ENCODE measurements at regions not wholly inside any gene's neighbourhood (a gene's known extent, or its start where the extent isn't known, plus 50 kb on each side); places are given as distances from the start of the nearest gene placed in this dataset.

DNA sequence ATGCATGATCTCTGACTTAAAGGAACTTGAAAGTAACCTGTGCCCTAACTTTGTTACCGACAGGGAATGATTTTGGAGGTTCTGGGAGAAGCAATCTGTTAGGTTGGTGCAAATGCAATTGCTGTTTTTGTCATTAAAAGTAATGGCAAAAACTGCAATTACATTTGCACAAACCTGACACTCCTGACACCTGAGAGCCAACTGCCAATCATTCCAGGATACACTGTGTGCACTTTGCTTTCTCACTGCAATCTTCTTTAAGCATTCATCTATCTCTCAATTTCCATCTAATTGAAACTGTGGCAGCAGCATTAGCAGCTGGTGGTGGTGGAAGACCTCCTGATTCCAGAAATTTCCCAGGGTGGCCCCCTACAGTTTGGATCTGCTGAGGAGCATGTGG lies 87.6 kb upstream of the CYP1B1 start:
- TF ChIP-seq, protein P1, sequence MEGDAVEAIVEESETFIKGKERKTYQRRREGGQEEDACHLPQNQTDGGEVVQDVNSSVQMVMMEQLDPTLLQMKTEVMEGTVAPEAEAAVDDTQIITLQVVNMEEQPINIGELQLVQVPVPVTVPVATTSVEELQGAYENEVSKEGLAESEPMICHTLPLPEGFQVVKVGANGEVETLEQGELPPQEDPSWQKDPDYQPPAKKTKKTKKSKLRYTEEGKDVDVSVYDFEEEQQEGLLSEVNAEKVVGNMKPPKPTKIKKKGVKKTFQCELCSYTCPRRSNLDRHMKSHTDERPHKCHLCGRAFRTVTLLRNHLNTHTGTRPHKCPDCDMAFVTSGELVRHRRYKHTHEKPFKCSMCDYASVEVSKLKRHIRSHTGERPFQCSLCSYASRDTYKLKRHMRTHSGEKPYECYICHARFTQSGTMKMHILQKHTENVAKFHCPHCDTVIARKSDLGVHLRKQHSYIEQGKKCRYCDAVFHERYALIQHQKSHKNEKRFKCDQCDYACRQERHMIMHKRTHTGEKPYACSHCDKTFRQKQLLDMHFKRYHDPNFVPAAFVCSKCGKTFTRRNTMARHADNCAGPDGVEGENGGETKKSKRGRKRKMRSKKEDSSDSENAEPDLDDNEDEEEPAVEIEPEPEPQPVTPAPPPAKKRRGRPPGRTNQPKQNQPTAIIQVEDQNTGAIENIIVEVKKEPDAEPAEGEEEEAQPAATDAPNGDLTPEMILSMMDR (conservative IDR thresholded peaks at IDR 0.05): no peak

DNA sequence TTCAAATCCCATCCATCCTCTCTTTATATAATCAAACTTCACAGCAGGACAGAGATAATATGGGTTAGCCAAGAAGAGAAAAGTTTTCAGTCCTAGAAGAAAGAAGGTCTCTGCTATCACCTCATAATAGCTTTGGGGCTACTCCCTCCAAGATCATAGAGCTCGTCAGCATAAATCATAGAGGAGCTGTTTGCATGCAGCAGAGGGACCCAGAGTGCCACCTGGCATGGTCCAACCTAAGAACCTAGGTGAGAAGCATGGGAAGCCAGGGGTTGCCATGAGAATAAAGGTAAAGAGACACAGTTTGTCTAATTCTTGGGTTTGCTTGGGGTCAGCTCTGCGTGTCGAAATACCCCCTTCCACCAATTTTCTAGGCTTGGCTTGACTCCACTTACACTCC lies 87.1 kb upstream of the CYP1B1 start:
- TF ChIP-seq, protein P1 (conservative IDR thresholded peaks at IDR 0.05): peak; percentile 21; the same call in 1 of the 2 replicates
- H3K27ac ChIP-seq: no peak overlapping the region

More for the DNA sequence above, 87.6 kb upstream of the CYP1B1 start:
- no peak overlapping the region for H3K27ac ChIP-seq

DNA sequence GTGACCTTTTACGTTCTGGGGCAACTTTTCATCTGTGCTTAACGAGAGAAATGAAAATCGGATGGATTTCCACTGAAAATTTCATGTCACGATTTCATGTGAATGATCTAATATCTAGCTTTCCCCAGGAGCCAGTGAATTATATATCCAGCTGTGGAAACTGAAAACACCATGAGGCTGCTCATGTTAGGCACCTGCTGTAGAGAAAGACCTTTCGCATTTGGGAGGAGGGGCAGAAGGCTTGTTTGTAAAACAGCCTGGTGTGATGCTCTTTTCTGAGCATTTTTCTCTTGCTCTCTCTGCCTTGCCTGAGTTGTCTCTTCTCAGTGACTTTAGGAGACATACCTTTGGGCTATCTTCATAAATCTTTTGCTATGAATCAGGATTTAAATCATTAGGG lies 84.6 kb upstream of the CYP1B1 start:
- TF ChIP-seq, protein P1 (conservative IDR thresholded peaks at IDR 0.05): no peak
- peak overlapping the region; percentile 95 for H3K27ac ChIP-seq

DNA sequence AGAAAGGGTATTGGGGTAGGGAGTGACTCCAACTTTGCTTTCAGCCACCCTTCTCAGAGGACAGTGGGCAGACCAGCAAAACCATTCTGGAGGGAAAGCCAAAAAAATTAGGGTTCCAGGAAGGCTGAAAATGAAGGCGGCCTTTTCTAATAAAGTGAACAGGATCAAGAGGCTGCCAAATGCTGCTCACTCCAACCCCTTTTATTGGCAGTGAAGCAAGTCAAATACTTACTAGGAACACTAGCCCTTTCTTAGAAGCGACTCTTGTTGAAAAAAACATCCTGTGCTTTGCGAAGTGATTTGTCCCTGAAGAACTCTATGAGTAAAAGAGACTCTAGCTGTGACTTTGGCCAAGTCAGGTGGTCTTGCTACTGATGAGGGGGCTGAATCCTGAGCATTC lies 83.6 kb upstream of the CYP1B1 start:
- peak overlapping the region; percentile 95 for H3K27ac ChIP-seq
- TF ChIP-seq, protein P1 (conservative IDR thresholded peaks at IDR 0.05): no peak

DNA sequence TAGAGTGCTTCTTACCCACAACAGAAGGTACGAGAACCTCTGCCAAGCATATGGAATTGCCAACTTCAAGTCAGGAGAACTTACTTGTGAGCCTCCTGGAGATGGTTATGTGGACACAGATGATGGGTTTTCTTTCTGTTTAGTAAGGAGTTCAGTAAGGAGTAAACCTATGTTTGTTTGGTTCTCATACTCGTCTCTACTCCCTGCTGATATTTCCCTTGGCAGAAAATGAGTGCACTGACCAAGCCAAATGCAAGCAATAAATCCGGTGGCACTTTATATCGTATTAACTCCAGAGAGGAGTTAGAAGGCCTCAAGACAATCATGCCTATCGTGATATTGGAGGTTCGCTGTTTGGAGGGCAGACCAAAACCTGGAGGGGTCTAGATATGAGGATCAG lies 83.2 kb upstream of the CYP1B1 start:
- TF ChIP-seq, protein P1 (conservative IDR thresholded peaks at IDR 0.05): no peak
- peak overlapping the region; percentile 95 for H3K27ac ChIP-seq

DNA sequence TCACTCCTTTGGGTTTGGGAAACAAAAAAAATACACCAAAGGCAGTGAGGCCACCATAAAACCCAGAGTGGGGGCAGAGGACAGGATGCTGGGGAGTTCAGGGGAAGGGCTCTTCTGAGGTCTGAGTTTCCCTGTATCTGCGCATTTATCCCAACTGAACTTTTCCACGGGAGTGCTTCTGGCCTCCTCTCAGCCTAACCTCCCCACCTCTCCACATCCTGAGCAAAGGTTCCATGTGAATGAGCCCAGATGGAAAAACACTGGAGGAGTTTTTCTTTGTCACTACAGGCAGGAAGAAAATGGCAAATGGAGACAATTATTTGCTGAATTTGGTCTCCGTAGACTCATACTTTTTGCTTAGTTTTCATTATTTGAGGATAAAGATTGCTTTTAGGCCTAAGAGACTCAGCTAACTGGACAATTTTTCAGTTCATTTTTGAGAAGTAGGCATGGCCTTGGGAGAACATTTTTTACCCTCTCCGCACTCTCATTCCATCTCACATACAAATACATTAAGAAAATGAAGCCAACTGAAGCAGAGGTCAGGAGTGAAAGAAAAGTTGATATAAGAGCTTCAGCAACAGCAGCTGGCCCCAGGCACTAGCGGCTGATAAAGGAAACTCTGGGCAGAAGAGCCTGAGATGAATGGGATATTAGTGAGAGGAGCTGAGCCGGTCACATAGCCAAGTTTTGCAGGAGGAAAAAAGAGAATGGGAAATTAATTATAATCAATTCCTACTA lies 82.6 kb upstream of the CYP1B1 start:
- TF ChIP-seq, protein P1 (conservative IDR thresholded peaks at IDR 0.05): no peak
- H3K27ac ChIP-seq: peak overlapping the region; percentile 95

DNA sequence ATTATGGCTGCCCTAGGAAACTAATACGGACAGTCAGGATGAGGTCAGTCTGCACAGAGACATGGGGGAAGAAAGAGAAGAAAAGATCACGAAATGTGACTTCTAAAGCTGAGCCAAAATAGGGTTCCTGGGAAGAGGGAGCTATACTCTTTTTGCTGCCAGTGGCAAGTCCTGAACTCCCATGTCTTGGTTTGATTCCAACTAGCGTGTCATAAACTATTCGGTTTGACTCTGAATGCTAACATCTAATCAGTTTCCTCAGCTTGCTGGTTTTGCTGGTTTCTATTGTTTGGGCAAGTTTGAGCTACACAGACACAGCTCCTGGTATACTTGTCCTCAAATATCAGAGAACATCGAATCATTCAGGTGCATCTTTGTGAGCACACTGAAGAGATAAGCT lies 80.5 kb upstream of the CYP1B1 start:
- H3K27ac ChIP-seq: peak overlapping the region; percentile 95
- TF ChIP-seq, protein P1 (conservative IDR thresholded peaks at IDR 0.05): no peak

Data from VCaP (cell line).